ENCODE measurements at regions not wholly inside any gene's neighbourhood (a gene's known extent, or its start where the extent isn't known, plus 50 kb on each side); places are given as distances from the start of the nearest gene placed in this dataset.

DNA sequence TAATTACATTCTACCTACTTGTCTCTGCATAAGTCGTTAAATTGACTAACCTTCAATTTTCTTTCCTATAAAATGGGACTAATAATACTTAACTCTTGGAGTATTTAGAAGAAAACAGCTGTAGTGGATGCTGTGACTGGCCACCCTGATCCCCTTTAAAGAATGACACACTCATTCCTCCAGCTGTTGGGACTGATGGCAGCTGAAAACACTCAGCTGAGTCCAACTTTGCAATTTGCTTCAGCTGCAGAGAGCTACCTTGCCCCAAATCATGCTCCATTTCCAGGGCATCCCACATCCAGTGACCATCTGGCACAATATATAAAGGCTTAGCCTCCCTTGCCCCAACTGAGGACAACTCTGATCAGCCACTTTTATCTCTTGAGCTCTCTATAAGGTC, 89.1 kb downstream of the MID1IP1 start:
- no peak for TF ChIP-seq EZH2phosphoT487 (IDR thresholded peaks at IDR 0.05; ENCODE audit: insufficient read depth, low read depth)
- no peak for TF ChIP-seq EZH2 (IDR thresholded peaks at IDR 0.05; ENCODE audit: insufficient read depth, poor library complexity, severe bottlenecking)
